IMR-90 (cell line): ENCODE measurements at regions not wholly inside any gene's neighbourhood (a gene's known extent, or its start where the extent isn't known, plus 50 kb on each side); places are given as distances from the start of the nearest gene placed in this dataset.

ENCODE experiments used
- ATAC-seq: fragments of 200-7000 bp; cut with Tn5 transposase; 2 replicates; pipeline ENCODE4 v1.9.1; 2020; ENCODE audit warnings: low read depth, mild to moderate bottlenecking, moderate library complexity
- BruUV-seq: library from RNA; stranded (reverse); fragments of 400-500 nt; replicated peaks from 2 replicates; lab custom pipeline; 2021; lab: Mats Ljungman, UMichigan
- CTCF ChIA-PET: fragments of 300-600 bp; formaldehyde crosslinking; extraction: SDS; loops from one replicate; lab custom pipeline; 2021; ENCODE audit warnings: antibody characterized with exemption; lab: Yijun Ruan, JAX
- POLR2A ChIA-PET: fragments of 300-600 bp; sonication (Branson Sonifier 250); formaldehyde crosslinking; loops from one replicate; lab custom pipeline; 2022; ENCODE audit warnings: antibody characterized with exemption; ENCODE audit not compliant: unreplicated experiment; lab: Charles Lee
- DNase-seq: peaks from one replicate; pipeline ENCODE4 v3.0.0; 2013
- H2AFZ ChIP-seq: replicated peaks from 2 replicates; pipeline ENCODE3; 2013; ENCODE audit warnings: low read length, mild to moderate bottlenecking; ENCODE audit not compliant: poor library complexity
- H2AK5ac ChIP-seq: 2 replicates; pipeline ENCODE4 v1.6.1; 2013; ENCODE audit warnings: low read depth, low read length, inconsistent platforms
- H2AK9ac ChIP-seq: replicated peaks from 2 replicates; pipeline ENCODE3; 2013; ENCODE audit warnings: mild to moderate bottlenecking, low read depth, low read length, moderate library complexity; ENCODE audit not compliant: poor library complexity
- H2BK120ac ChIP-seq: 2 replicates; pipeline ENCODE4 v1.6.1; 2013; ENCODE audit warnings: low read depth, low read length, inconsistent platforms
- H2BK15ac ChIP-seq: 3 replicates; pipeline ENCODE4 v1.6.1; 2013; ENCODE audit warnings: low read depth, low read length, inconsistent platforms
- H2BK20ac ChIP-seq: 2 replicates; pipeline ENCODE4 v1.6.1; 2013; ENCODE audit warnings: low read depth, mild to moderate bottlenecking, inconsistent platforms, low read length, moderate library complexity
- H2BK5ac ChIP-seq: 2 replicates; pipeline ENCODE4 v1.6.1; 2013; ENCODE audit warnings: mild to moderate bottlenecking, low read depth, low read length, inconsistent platforms; ENCODE audit not compliant: poor library complexity, severe bottlenecking
- H3K14ac ChIP-seq: replicated peaks from 2 replicates; pipeline ENCODE4 v1.6.1; 2013; ENCODE audit warnings: low read depth, low read length, inconsistent platforms
- H3K18ac ChIP-seq: 2 replicates; pipeline ENCODE4 v1.6.1; 2013; ENCODE audit warnings: low read depth, low read length, control low read depth
- H3K23ac ChIP-seq: 2 replicates; pipeline ENCODE4 v1.6.1; 2013; ENCODE audit warnings: low read depth, low read length, inconsistent platforms
- H3K27ac ChIP-seq: 2 replicates; pipeline ENCODE4 v1.5.1; 2013; ENCODE audit warnings: mild to moderate bottlenecking, control low read depth, low read length; ENCODE audit not compliant: insufficient read depth
- H3K27me3 ChIP-seq: 2 replicates; pipeline ENCODE4 v1.6.1; 2013; ENCODE audit warnings: low read length; ENCODE audit not compliant: control insufficient read depth, insufficient read depth
- H3K36me3 ChIP-seq: 2 replicates; pipeline ENCODE4 v1.6.1; 2013; ENCODE audit warnings: low read length, mixed read lengths; ENCODE audit not compliant: control insufficient read depth, insufficient read depth
- H3K4ac ChIP-seq: 2 replicates; pipeline ENCODE4 v1.6.1; 2013; ENCODE audit warnings: low read depth, low read length, inconsistent platforms
- H3K4me1 ChIP-seq: 2 replicates; pipeline ENCODE4 v1.6.1; 2013; ENCODE audit warnings: low read length, mixed read lengths; ENCODE audit not compliant: control insufficient read depth, insufficient read depth
- H3K4me2 ChIP-seq: 2 replicates; pipeline ENCODE4 v1.6.1; 2013; ENCODE audit warnings: low read depth, mild to moderate bottlenecking, control low read depth, low read length, moderate library complexity
- H3K4me3 ChIP-seq: 2 replicates; pipeline ENCODE4 v1.5.1; 2013; ENCODE audit warnings: low read depth, mild to moderate bottlenecking, control low read depth, low read length, moderate library complexity; ENCODE audit not compliant: insufficient read depth
- H3K56ac ChIP-seq: 2 replicates; pipeline ENCODE4 v1.6.1; 2013; ENCODE audit warnings: low read length, inconsistent platforms; ENCODE audit not compliant: insufficient read depth; ENCODE audit errors: extremely low read depth
- H3K79me1 ChIP-seq, 2 experiments: 2 replicates each; pipeline ENCODE4 v1.6.1; 2013; ENCODE audit warnings: low read length in 2 of 2, inconsistent platforms in 1 of 2, low read depth in 1 of 2
- H3K9ac ChIP-seq: 2 replicates; pipeline ENCODE4 v1.6.1; 2013; ENCODE audit warnings: low read depth, low read length, control low read depth
- H3K9me1 ChIP-seq: 2 replicates; pipeline ENCODE4 v1.6.1; 2013; ENCODE audit warnings: low read length, inconsistent platforms; ENCODE audit not compliant: insufficient read depth
- H3K9me3 ChIP-seq: 2 replicates; pipeline ENCODE4 v1.6.1; 2013; ENCODE audit warnings: low read length; ENCODE audit not compliant: control insufficient read depth, insufficient read depth
- H4K20me1 ChIP-seq: 2 replicates; pipeline ENCODE4 v1.6.1; 2013; ENCODE audit warnings: low read length, inconsistent platforms; ENCODE audit not compliant: insufficient read depth
- H4K5ac ChIP-seq: 2 replicates; pipeline ENCODE4 v1.6.1; 2013; ENCODE audit warnings: mild to moderate bottlenecking, low read depth, low read length, control low read depth
- H4K8ac ChIP-seq, 2 experiments: 2 replicates each; pipeline ENCODE4 v1.6.1; 2013; ENCODE audit warnings: low read depth in 2 of 2, low read length in 2 of 2, control low read depth in 1 of 2, inconsistent platforms in 1 of 2
- H4K91ac ChIP-seq: 2 replicates; pipeline ENCODE4 v1.6.1; 2013; ENCODE audit warnings: low read depth, low read length, inconsistent platforms; ENCODE audit not compliant: insufficient read depth
- CEBPB ChIP-seq: IDR thresholded peaks from 2 replicates; pipeline ENCODE4 v1.6.1; 2012; ENCODE audit warnings: low read depth, low read length, improper control_type of control experiment
- ELK1 ChIP-seq: fragments of 150-350 bp; IDR thresholded peaks from 2 replicates; pipeline ENCODE4 v1.6.1; 2016; ENCODE audit warnings: low read depth, mild to moderate bottlenecking, low read length, moderate library complexity, borderline replicate concordance
- WGBS, 2 experiments: methylation state at CpG; one replicate each; pipeline versions ENCODE4 v1.1.5 to v1.1.7; 2013; ENCODE audit warnings: missing lambda C conversion rate in 2 of 2; ENCODE audit not compliant: insufficient read length in 1 of 2; ENCODE audit errors: extremely low coverage in 2 of 2; 5-methylcytosine and 5-hydroxymethylcytosine counted together
- dilution Hi-C: fragments of 300-500 bp; cut with HindIII; formaldehyde crosslinking; loops from one replicate; pipeline ENCODE4 v1.14.3; 2018; ENCODE audit warnings: low sequenced_read_pairs; ENCODE audit not compliant: unreplicated experiment
- in situ Hi-C: fragments of 300-500 bp; cut with MboI; formaldehyde crosslinking; loops from 3 replicates; pipeline ENCODE4 v1.14.3; 2019; ENCODE audit warnings: low sequenced_read_pairs, inconsistent platforms, mixed read lengths
- intact Hi-C: fragments of 100-400 bp; cut with micrococcal nuclease; formaldehyde crosslinking; loops from 2 replicates; pipeline ENCODE4 v1.10.0; 2022

- H4K5ac ChIP-seq: no peak overlapping the region
- no peak overlapping the region for H2AK5ac ChIP-seq
- H2BK5ac ChIP-seq: no peak overlapping the region
- no peaks in the 10 kb centered on the region for H3K27me3 ChIP-seq
- no peak overlapping the region for H2BK15ac ChIP-seq
- ChIA-PET POLR2A (no interaction called here), CTCF (no interaction called here)
- intact Hi-C loops (no loop called here), in situ Hi-C loops (no loop called here), dilution Hi-C loops (no loop called here)
- no peak overlapping the region for H2BK20ac ChIP-seq
- no peak overlapping the region for H3K4me2 ChIP-seq
- H3K36me3 ChIP-seq: no peaks in the 10 kb centered on the region
- no peak for ATAC-seq
- no peak overlapping the region for H3K4me3 ChIP-seq
- H3K9ac ChIP-seq: no peak overlapping the region
- H3K4me1 ChIP-seq: no peaks in the 10 kb centered on the region
- no peak overlapping the region for H2AFZ ChIP-seq
- TF ChIP-seq CEBPB (peak; percentile 33), ELK1 (no peak)
- no peak overlapping the region for H3K4ac ChIP-seq
- no CpG with 5 or more reads among the region's 2 CpGs for WGBS, 2 experiments
- no peaks in the 10 kb centered on the region for H3K9me3 ChIP-seq
- DNase-seq: no peak
- no peak overlapping the region for H3K18ac ChIP-seq
- H3K79me1 ChIP-seq: no peaks in the 10 kb centered on the region
- no peak overlapping the region for H3K23ac ChIP-seq
- no peak overlapping the region for H4K91ac ChIP-seq
- H2BK120ac ChIP-seq: no peak overlapping the region
- no peak overlapping the region for H3K14ac ChIP-seq
- H2AK9ac ChIP-seq: no peak overlapping the region
- H3K56ac ChIP-seq: no peak overlapping the region
- H3K27ac ChIP-seq: no peak overlapping the region
- no peak overlapping the region for H4K8ac ChIP-seq
- H4K20me1 ChIP-seq: no peaks in the 10 kb centered on the region
- H3K9me1 ChIP-seq: no peaks in the 10 kb centered on the region
- BruUV-seq: no TSS peak
Measured at GRCh38 chr11:116169776-116170175, 603.0 kb downstream of the BUD13 start.
